Lower lobe of right lung (tissue), 2 donors: ENCODE measurements at regions not wholly inside any gene's neighbourhood (a gene's known extent, or its start where the extent isn't known, plus 50 kb on each side); places are given as distances from the start of the nearest gene placed in this dataset.

Experiments used
- ATAC-seq, 2 donors: fragments of 200-7000 bp; cut with Tn5 transposase; one replicate each; pipeline ENCODE4 v1.9.1; 2020 to 2022; ENCODE audit warnings: mild to moderate bottlenecking in 2 of 2, moderate library complexity in 2 of 2
- DNase-seq: peaks from one replicate; pipeline ENCODE4 v3.0.0-alpha.2; 2020
- H3K27ac ChIP-seq: fragments of 200-600 bp; one replicate; pipeline ENCODE4 v1.8.0; 2022
- H3K27me3 ChIP-seq: fragments of 200-600 bp; one replicate; pipeline ENCODE4 v1.8.0; 2022; ENCODE audit warnings: low read depth
- H3K36me3 ChIP-seq: fragments of 200-600 bp; one replicate; pipeline ENCODE4 v1.8.0; 2022; ENCODE audit warnings: mild to moderate bottlenecking
- H3K4me1 ChIP-seq: fragments of 200-600 bp; one replicate; pipeline ENCODE4 v1.8.0; 2022
- H3K4me3 ChIP-seq: fragments of 200-600 bp; one replicate; pipeline ENCODE4 v1.8.0; 2022; ENCODE audit warnings: mild to moderate bottlenecking
- H3K9me3 ChIP-seq: fragments of 200-600 bp; one replicate; pipeline ENCODE4 v1.8.0; 2022
- CTCF ChIP-seq: fragments of 200-600 bp; IDR thresholded peaks from one replicate; pipeline ENCODE4 v1.8.0; 2022; ENCODE audit warnings: antibody characterized with exemption, mild to moderate bottlenecking
- intact Hi-C: fragments of 100-400 bp; cut with DNase I; formaldehyde crosslinking; loops from one replicate; pipeline ENCODE4 v1.11.0; 2022
- donor health status: DM: no; HTN: yes; CAD: no; lungs with severe emphysema.

GRCh38 chr3:182568876-182569275, 224.4 kb upstream of the ATP11B start:
- Histone ChIP-seq H3K4me3 (no peak overlapping the region), H3K27ac (no peak overlapping the region), H3K9me3 (no peaks in the 10 kb centered on the region), H3K36me3 (no peaks in the 10 kb centered on the region), H3K4me1 (no peaks in the 10 kb centered on the region), H3K27me3 (no peaks in the 10 kb centered on the region)
- no peak for TF ChIP-seq CTCF
- ATAC-seq, result no peak
- no peak for DNase-seq
- intact Hi-C loops, result no loop called here

DNA sequence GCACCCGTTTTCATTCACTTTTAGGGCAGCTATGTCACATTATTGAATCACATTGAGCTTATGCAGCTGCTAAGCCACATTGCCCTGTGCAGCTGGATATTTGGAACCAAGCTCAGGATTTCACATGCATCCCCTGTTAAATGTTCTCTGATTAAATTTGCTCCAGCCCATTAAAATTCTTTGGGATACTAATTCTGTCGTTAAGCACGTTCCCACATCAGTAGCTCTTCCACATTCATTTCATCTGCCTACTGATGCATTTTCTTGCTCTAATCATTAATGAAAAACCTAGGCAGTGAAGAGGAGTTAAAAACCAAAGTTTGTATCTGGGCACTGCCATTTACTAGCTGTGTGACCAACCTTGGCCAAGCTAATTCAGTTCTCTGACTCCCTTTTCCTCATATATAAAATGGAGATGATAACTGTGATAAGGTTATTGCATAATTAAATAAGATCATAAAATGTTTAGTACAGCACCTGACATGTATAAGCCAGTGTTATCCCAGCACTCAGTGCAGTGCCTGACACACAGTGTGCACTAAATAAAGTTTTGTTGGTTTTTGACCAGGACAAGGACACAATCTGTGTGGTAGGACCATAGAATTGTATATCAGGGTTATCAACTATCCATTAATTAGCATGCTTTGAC, 222.2 kb upstream of the ATP11B start:
- Histone ChIP-seq H3K36me3 (no peaks in the 10 kb centered on the region), H3K27me3 (no peaks in the 10 kb centered on the region), H3K4me1 (no peaks in the 10 kb centered on the region), H3K27ac (no peak overlapping the region), H3K4me3 (no peak overlapping the region), H3K9me3 (peaks cover 4% of the 10 kb centered on the region)
- no peak for TF ChIP-seq CTCF
- no peak for DNase-seq
- no peak for ATAC-seq
- intact Hi-C loops, result no loop called here

DNA sequence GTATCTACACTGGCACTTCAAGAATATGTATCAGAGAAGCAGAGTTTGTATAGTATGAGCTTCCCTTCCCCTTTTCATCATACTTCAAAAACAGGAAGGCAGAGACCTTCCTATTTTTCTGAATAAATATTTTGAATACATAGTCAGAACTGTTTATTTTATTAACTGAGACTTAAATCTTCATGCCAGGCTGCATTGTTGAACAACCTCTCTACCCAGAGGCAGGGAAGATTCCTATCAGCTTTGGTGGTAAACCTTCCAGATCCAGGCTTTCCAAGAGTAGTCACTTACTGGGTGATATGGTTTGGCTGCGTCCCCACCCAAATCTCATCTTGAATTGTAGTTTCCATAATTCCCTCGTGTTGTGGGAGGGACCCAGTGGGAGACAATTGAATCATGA, 217.4 kb upstream of the ATP11B start:
- TF ChIP-seq CTCF, result no peak
- no peak for ATAC-seq
- DNase-seq, result no peak
- Histone ChIP-seq H3K9me3 (peaks cover 4% of the 10 kb centered on the region), H3K4me1 (no peaks in the 10 kb centered on the region), H3K36me3 (no peaks in the 10 kb centered on the region), H3K27me3 (no peaks in the 10 kb centered on the region), H3K27ac (no peak overlapping the region), H3K4me3 (no peak overlapping the region)
- intact Hi-C loops, result no loop called here

DNA sequence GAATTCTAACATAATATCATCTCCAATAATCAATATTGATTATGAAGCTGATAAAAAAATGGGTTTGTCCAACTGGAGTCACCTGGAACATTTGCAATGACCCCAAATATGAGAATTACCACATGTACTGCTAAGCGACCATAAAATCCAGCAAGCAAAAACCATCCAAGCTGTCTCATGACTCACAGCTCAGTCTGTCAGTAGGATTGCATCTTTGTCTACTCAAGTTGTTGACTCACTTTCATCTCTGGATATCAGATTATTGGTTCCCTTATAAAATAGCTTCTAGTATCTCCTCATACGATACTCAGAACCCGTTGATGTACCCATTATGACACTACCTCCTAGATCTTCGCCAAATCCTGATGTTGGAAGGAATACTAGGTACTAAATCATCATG, 209.8 kb upstream of the ATP11B start:
- Histone ChIP-seq H3K4me1 (no peaks in the 10 kb centered on the region), H3K4me3 (no peak overlapping the region), H3K27ac (no peak overlapping the region), H3K27me3 (no peaks in the 10 kb centered on the region), H3K9me3 (no peaks in the 10 kb centered on the region), H3K36me3 (no peaks in the 10 kb centered on the region)
- no peak for ATAC-seq
- TF ChIP-seq CTCF, result no peak
- intact Hi-C loops, result no loop called here
- DNase-seq, result no peak

DNA sequence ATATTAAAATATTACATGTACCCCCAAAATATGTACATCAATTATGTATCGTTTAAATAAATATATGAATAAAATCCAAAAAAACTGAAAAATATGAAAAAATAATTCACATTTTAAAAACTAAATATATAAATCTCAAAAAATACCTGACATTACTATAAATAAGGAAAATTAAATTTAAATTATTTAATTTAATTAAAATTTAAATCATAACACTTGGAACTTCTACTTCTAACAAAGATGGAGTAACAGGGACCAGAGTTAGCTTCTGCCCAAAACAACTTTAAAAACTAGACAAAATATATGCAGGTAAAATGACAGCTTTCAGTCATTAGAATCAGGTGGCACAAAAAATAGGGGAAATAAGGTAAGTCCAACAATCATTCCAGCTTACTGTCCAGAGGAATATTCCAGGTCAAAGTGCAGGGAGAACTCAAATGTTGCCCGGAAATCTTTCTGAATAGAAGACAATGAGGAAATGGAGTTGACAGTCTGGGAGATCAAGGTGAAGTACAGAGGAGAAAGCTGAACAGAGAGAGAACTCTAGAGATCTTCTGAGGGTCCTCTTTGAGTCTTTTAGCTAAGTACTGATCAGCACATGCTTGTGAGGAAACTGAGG, 207.7 kb upstream of the ATP11B start:
- H3K27me3 ChIP-seq, result no peaks in the 10 kb centered on the region
- no peak overlapping the region for H3K4me3 ChIP-seq
- TF ChIP-seq CTCF, result no peak
- ATAC-seq, result no peak
- no peaks in the 10 kb centered on the region for H3K36me3 ChIP-seq
- intact Hi-C loops, result no loop called here
- DNase-seq, result no peak
- no peaks in the 10 kb centered on the region for H3K9me3 ChIP-seq
- no peaks in the 10 kb centered on the region for H3K4me1 ChIP-seq
- H3K27ac ChIP-seq, result no peak overlapping the region
